ENCODE measurements at regions not wholly inside any gene's neighbourhood (a gene's known extent, or its start where the extent isn't known, plus 50 kb on each side); places are given as distances from the start of the nearest gene placed in this dataset.

- DNase-seq: no peak
- Histone ChIP-seq H3K4me3 (no peak overlapping the region), H3K27ac (no peak overlapping the region), H3K27me3 (peaks cover 0 to 21% (median 0%) of the 10 kb centered on the region in 4 donors), H3K36me3 (no peaks in the 10 kb centered on the region), H3K4me1 (no peaks in the 10 kb centered on the region), H3K9me3 (no peaks in the 10 kb centered on the region)
- no peak for TF ChIP-seq POLR2A (IDR thresholded peaks at IDR 0.05)
- TF ChIP-seq, protein P1, sequence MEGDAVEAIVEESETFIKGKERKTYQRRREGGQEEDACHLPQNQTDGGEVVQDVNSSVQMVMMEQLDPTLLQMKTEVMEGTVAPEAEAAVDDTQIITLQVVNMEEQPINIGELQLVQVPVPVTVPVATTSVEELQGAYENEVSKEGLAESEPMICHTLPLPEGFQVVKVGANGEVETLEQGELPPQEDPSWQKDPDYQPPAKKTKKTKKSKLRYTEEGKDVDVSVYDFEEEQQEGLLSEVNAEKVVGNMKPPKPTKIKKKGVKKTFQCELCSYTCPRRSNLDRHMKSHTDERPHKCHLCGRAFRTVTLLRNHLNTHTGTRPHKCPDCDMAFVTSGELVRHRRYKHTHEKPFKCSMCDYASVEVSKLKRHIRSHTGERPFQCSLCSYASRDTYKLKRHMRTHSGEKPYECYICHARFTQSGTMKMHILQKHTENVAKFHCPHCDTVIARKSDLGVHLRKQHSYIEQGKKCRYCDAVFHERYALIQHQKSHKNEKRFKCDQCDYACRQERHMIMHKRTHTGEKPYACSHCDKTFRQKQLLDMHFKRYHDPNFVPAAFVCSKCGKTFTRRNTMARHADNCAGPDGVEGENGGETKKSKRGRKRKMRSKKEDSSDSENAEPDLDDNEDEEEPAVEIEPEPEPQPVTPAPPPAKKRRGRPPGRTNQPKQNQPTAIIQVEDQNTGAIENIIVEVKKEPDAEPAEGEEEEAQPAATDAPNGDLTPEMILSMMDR (IDR thresholded peaks at IDR 0.05): no peak
- intact Hi-C loops (cut with DNase I): loop anchor here (10.0 kb wide), 1 partner anchor 88 kb away; the partner anchor contains the start of gene BACH2
- WGBS, 2 donors: 60 to 71% methylated on average over 5 to 6 of the region's 6 CpGs
Measured at GRCh38 chr6:90382760-90383159, 86.1 kb upstream of the BACH2 start.

DNA sequence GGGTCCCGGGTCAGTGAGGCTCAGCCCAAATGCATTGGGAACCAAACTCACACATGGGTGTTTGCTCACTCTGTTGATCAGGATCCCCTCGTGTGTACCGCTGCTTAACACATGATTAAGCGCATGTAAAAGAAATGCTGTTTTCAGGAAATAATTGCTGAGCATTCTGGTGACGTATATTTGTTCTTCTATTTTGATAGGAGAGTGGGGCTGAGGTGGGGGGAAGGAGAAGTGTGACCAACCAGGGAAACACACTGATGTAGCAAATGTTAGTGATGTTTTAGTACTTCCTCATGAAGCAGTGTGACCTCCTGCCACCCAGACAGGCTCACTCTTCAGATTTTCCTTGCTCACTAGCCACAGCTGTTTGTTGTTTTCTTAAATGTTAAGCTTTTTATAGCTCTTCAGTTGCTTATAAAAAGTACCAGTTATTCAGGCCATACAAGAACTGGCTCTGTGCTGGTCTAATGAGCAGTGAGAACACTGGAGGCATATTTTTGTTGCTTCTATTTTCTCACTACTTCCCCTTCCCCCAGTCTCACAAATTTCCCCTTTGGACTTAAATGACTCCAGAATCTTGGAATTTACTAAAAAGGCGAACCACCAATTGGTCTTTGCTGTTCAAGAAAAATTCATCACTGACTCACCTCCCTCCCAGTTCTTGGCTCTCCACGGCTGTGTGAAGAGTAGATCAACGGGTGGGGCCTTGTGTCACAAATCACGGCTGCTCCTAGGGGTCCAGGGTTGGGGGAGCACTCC, 79.2 kb upstream of the BACH2 start:
- Histone ChIP-seq H3K4me3 (no peak overlapping the region), H3K9me3 (no peaks in the 10 kb centered on the region), H3K27ac (peak overlapping the region in 2 of 4 donors; percentile 11 to 30), H3K27me3 (no peaks in the 10 kb centered on the region), H3K36me3 (no peaks in the 10 kb centered on the region), H3K4me1 (peaks cover 0 to 3% (median 0%) of the 10 kb centered on the region in 3 donors)
- DNase-seq: no peak
- 58 to 68% methylated on average over 8 to 9 of the region's 9 CpGs for WGBS, 2 donors
- no peak for TF ChIP-seq POLR2A (IDR thresholded peaks at IDR 0.05)
- TF ChIP-seq, protein P1 (IDR thresholded peaks at IDR 0.05): no peak
- intact Hi-C loops (cut with DNase I): no loop called here

DNA sequence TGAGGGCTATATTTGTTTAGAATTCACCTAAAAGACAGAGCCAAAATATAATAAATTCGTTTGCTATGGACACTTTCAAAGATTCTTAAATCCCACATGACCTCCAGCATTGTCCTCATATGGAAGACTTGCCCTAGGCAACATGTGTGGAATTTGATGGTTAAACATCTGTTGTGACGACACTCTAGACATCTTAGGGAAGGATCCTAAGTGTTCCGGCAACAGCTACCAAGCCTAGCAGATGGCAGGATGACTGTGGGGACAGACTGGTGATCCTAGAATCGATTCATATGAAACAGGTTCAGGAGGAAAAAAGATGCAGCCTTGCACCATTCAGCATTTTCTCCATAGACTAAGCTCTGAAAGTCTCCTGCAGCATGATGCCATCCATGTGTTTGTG, 77.6 kb upstream of the BACH2 start:
- no peaks in the 10 kb centered on the region for H3K9me3 ChIP-seq
- 47 to 77% methylated on average over 4 of the region's 4 CpGs for WGBS, 2 donors
- no peaks in the 10 kb centered on the region for H3K27me3 ChIP-seq
- peaks cover 0 to 9% (median 4%) of the 10 kb centered on the region in 3 donors for H3K4me1 ChIP-seq
- no peak for DNase-seq
- TF ChIP-seq, protein P1 (IDR thresholded peaks at IDR 0.05): no peak
- no peak for TF ChIP-seq POLR2A (IDR thresholded peaks at IDR 0.05)
- no peak overlapping the region for H3K4me3 ChIP-seq
- no peaks in the 10 kb centered on the region for H3K36me3 ChIP-seq
- H3K27ac ChIP-seq: no peak overlapping the region
- intact Hi-C loops (cut with DNase I): no loop called here

DNA sequence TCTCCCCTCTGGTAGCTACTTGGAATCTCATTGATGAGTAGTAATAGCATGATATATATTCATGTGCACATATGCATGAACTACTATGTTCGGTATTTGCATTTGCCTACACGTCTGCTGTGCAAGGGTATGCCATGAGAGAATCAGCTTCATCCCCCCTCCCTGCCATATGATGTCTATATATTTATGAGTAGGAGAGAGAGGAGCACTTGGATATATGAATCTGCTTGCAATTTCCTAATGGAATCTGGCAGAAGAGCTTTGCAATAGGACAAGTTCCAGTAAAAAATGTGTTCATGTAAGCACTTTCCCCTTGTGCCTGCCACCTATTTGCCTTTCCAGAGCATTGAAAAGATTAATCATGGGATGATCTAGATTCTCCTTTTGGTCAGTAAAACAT, 76.2 kb upstream of the BACH2 start:
- 86 to 94% methylated on average over 2 of the region's 2 CpGs for WGBS, 2 donors
- intact Hi-C loops (cut with DNase I): no loop called here

DNA sequence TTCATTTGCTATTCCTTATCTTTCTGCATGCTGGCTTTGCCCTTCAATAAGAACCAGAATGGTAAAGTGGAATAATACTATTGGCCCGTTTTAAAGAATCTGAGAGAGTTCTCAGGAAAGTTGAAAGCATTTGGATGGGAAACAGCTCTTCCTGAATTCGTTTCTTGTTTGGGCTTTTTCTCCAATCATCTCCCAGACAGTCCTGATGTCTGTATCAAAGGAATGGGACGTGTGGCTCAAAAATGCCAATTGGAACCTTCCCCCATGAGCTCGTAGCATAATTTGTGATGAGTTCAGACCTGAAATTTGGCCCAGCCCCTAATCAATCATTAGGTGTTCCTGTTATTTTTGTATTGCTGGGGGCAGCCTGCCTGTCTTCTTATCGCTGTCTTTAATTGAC, 75.8 kb upstream of the BACH2 start:
- no peak for DNase-seq
- H3K4me1 ChIP-seq: peaks cover 3 to 22% (median 4%) of the 10 kb centered on the region in 3 donors
- H3K9me3 ChIP-seq: no peaks in the 10 kb centered on the region
- TF ChIP-seq, protein P1 (IDR thresholded peaks at IDR 0.05): no peak
- no peak for TF ChIP-seq POLR2A (IDR thresholded peaks at IDR 0.05)
- WGBS, 2 donors: 69% methylated on average over 5 of the region's 5 CpGs
- no peak overlapping the region for H3K4me3 ChIP-seq
- no peak overlapping the region for H3K27ac ChIP-seq
- H3K27me3 ChIP-seq: no peaks in the 10 kb centered on the region
- intact Hi-C loops (cut with DNase I): no loop called here
- no peaks in the 10 kb centered on the region for H3K36me3 ChIP-seq

More for the DNA sequence above, 76.2 kb upstream of the BACH2 start:
- DNase-seq: no peak
- Histone ChIP-seq H3K4me1 (peaks cover 3 to 22% (median 4%) of the 10 kb centered on the region in 3 donors), H3K9me3 (no peaks in the 10 kb centered on the region), H3K27me3 (no peaks in the 10 kb centered on the region), H3K4me3 (no peak overlapping the region), H3K36me3 (no peaks in the 10 kb centered on the region), H3K27ac (no peak overlapping the region)
- TF ChIP-seq, protein P1 (IDR thresholded peaks at IDR 0.05): no peak
- TF ChIP-seq POLR2A (IDR thresholded peaks at IDR 0.05): no peak
